Epithelial cell of esophagus (primary cell): ENCODE measurements at regions not wholly inside any gene's neighbourhood (a gene's known extent, or its start where the extent isn't known, plus 50 kb on each side); places are given as distances from the start of the nearest gene placed in this dataset.

ENCODE experiments used
- DNase-seq: peaks from one replicate; pipeline ENCODE4 v3.0.0; 2010; ENCODE audit warnings: low read depth
- H3K4me3 ChIP-seq: 2 replicates; pipeline ENCODE4 v1.5.1; 2011; ENCODE audit warnings: mild to moderate bottlenecking, low read length, control low read depth
- TF ChIP-seq, protein P1 (sequence below): IDR thresholded peaks from 2 replicates; pipeline ENCODE4 v1.5.1; 2011; ENCODE audit warnings: low read depth, mild to moderate bottlenecking, low read length, control low read depth, inconsistent platforms; ENCODE audit not compliant: insufficient read depth; ENCODE audit errors: missing control alignments

DNA sequence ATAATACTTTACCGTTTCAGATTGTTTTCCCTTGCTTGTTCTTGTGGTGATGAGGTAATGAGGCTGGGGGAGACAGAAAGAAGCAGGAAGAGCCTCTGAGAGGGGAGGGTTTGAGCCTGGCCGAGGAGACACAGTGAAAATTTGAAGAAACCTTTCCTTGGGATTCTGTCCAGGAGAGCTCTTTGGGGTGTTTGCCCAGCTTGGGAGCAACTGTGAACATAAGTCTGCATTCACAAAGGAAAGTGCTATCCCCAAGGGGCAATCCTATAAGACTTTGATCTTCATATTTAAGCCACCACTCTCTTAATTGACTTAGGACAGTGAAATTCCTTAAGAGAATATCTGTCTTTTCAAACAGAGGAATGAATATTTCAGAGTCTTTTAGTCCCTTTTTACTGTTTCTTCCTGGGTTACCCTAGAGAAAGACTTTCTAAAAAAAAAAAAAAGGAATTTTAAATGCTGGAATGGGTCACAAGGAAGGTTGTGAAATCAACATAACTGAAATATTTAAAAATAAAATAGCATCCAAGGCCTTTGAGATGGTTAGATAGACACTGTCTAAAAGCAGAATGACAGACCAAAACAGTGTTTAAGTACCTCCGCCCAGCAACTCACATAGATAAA, 52.5 kb upstream of the STAM2 start:
- DNase-seq, result no peak
- TF ChIP-seq, protein P1, sequence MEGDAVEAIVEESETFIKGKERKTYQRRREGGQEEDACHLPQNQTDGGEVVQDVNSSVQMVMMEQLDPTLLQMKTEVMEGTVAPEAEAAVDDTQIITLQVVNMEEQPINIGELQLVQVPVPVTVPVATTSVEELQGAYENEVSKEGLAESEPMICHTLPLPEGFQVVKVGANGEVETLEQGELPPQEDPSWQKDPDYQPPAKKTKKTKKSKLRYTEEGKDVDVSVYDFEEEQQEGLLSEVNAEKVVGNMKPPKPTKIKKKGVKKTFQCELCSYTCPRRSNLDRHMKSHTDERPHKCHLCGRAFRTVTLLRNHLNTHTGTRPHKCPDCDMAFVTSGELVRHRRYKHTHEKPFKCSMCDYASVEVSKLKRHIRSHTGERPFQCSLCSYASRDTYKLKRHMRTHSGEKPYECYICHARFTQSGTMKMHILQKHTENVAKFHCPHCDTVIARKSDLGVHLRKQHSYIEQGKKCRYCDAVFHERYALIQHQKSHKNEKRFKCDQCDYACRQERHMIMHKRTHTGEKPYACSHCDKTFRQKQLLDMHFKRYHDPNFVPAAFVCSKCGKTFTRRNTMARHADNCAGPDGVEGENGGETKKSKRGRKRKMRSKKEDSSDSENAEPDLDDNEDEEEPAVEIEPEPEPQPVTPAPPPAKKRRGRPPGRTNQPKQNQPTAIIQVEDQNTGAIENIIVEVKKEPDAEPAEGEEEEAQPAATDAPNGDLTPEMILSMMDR, result no peak
- H3K4me3 ChIP-seq, result no peak overlapping the region

DNA sequence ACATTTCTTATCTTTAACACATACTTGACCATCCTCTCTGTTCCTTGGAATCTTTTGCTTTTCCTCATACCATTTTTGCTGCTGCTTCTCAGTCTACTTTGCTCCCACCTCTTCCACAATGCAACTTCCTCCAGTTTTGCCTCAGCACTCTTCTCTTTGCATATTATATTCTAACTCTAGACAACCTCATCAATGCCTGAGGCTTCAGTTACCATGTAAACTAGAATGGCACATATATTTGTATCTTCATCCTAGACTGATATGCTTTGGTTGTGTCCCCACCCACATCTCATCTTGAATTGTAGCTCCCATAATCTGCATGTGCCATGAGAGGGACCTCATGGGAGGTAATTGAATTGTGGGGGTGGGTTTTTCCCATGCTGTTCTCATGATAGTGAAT, 55.9 kb upstream of the STAM2 start:
- DNase-seq, result no peak
- no peak overlapping the region for H3K4me3 ChIP-seq
- TF ChIP-seq, protein P1, result no peak

DNA sequence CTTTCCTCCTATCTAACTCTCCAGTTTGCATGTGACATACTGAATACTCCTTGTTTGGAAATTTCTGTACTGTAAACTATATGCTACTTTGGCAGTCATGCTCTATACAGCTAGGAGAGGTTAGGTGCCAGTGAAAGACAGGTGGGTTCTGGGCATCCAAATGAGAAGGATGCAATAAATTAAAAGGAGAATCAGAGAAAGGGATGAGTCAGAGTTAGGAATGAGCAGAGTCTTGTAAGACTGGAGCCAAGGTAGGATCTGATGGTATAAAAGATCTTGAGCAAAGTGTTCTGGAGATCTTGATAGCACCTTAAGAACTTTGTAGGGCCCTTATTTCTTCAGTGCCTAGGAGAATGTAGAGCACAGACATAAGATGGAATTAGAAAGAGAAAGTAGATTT, 58.7 kb upstream of the STAM2 start:
- TF ChIP-seq, protein P1, result no peak
- H3K4me3 ChIP-seq, result no peak overlapping the region
- peak; percentile 29 for DNase-seq

DNA sequence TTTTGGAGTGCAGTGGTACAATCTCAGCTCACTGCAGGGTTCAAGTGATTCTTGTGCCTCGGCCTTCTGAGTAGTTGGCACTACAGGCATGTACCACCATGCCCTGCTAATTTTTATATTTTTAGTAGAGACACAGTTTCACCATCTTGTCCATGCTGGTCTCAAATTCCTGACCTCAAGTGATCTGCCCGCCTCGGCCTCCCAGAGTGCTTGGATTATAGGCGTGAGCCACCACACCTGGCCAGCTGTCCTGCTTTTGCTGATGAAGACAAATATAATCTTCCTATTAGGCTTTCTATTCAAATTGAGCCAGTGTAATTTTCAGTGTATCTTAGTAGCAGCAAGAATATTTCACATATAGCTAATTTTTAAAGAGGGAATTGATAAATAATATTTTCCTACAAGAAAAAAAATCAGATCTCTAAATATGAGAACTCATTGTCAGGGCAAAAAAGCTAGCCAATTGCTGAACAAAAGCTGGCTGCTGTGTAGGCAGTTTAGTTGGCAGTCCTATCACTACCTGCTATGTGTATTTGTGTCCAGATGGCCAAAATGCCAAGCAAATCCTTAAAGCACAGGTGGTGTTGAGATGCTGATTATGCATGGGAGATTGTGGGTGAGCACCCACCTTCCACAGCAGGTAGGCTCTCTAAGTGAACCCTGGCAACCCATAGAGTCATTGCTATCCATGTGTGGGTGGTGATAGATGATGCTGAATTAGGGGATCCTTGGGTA, 60.8 kb upstream of the STAM2 start:
- H3K4me3 ChIP-seq, result no peak overlapping the region
- no peak for DNase-seq
- TF ChIP-seq, protein P1, result no peak

DNA sequence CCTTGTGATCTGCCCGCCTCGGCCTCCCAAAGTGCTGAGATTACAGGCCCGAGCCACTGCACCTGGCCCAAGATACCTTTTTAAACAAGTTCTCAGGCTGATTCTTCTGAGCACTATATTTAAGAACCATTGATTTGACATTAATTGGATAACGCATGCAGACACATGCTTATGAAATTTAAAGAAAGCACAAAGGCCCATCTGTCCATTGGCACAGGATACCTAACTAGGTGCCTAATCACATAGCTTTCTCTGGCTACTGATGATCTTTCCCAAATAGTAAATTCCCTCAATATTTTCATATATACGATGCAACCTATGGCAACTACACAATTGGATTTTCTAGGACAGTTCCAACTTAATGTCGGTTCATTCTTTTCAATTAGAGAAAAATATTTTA, 62.5 kb upstream of the STAM2 start:
- TF ChIP-seq, protein P1, result no peak
- no peak for DNase-seq
- no peak overlapping the region for H3K4me3 ChIP-seq

DNA sequence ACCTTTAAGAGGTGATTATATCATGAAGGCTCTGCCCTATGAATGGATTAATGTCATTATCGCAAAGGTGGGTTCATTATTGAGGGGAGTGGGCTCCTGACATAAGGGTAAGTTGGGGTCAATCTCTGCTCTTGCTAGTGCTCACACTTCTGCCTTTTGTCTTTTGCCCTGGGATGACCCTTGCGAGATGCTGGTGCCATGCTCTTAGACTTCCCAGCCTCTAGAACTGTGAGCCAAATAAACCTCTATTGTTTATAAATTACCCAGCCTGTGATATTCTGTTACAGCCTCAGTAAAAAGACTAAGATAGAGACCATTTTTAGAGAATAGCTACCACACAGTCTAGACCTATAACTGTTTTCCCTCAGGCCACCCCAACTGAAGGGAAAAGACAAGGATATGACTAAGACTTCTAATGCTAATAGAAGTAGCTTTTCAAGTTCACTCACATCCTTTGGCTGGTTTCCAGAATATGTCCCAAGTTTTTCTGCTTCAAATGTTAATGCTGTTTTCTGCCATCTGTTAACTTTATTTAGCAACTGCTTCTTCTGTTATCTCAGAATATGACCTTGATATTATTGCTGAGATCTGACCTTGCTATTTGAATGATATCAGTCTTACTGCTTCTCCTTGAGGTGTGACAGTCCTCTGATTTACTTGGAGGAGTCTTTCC, 65.1 kb upstream of the STAM2 start:
- no peak overlapping the region for H3K4me3 ChIP-seq
- DNase-seq, result peak; percentile 96
- TF ChIP-seq, protein P1, result no peak
